DMS53 treated with DMSO at 0.1 percent for 48 hours (cell line): ENCODE measurements at regions not wholly inside any gene's neighbourhood (a gene's known extent, or its start where the extent isn't known, plus 50 kb on each side); places are given as distances from the start of the nearest gene placed in this dataset.

Experiments used
- DNase-seq: peaks from one replicate; lab custom pipeline; 2025; ENCODE audit not compliant: unreplicated experiment; lab: John Stamatoyannopoulos, UW

GRCh38 chrX:20884565-20884964 is 489.7 kb upstream of the CNKSR2 start:
- no peak for DNase-seq

GRCh38 chrX:20863649-20864048 is 510.6 kb upstream of the CNKSR2 start:
- no peak for DNase-seq

- no peak for DNase-seq
These were observed 513.1 kb upstream of the CNKSR2 start for GRCh38 chrX:20861113-20861512.

- no peak for DNase-seq
These were observed 516.5 kb upstream of the CNKSR2 start for GRCh38 chrX:20857746-20858145.

GRCh38 chrX:20838477-20838876 is 535.7 kb upstream of the CNKSR2 start:
- no peak for DNase-seq

- peak; percentile 3 for DNase-seq
These were observed 544.3 kb upstream of the CNKSR2 start for GRCh38 chrX:20829665-20830491.

GRCh38 chrX:20825984-20826383 is 548.2 kb upstream of the CNKSR2 start:
- DNase-seq, result no peak

- DNase-seq, result no peak
These were observed 537.3 kb upstream of the RPS6KA3 start for GRCh38 chrX:20803971-20804370.

GRCh38 chrX:20802036-20802435 is 535.3 kb upstream of the RPS6KA3 start:
- no peak for DNase-seq

- no peak for DNase-seq
These were observed 529.7 kb upstream of the RPS6KA3 start for GRCh38 chrX:20796450-20796849.

- no peak for DNase-seq
These were observed 522.4 kb upstream of the RPS6KA3 start for GRCh38 chrX:20789103-20789502.

- DNase-seq, result no peak
These were observed 500.6 kb upstream of the RPS6KA3 start for GRCh38 chrX:20767346-20767745.

GRCh38 chrX:20756585-20756984 is 489.9 kb upstream of the RPS6KA3 start:
- no peak for DNase-seq

GRCh38 chrX:20753076-20753475 is 486.4 kb upstream of the RPS6KA3 start:
- no peak for DNase-seq

GRCh38 chrX:20746690-20747089 is 480.0 kb upstream of the RPS6KA3 start:
- no peak for DNase-seq

GRCh38 chrX:20743046-20743445 is 476.3 kb upstream of the RPS6KA3 start:
- DNase-seq, result no peak

GRCh38 chrX:20742106-20742505 is 475.4 kb upstream of the RPS6KA3 start:
- no peak for DNase-seq

- DNase-seq, result no peak
These were observed 473.7 kb upstream of the RPS6KA3 start for GRCh38 chrX:20740443-20740842.

GRCh38 chrX:20739038-20739745 is 472.5 kb upstream of the RPS6KA3 start:
- DNase-seq, result no peak

GRCh38 chrX:20729416-20729815 is 462.7 kb upstream of the RPS6KA3 start:
- DNase-seq, result no peak

GRCh38 chrX:20727447-20727846 is 460.7 kb upstream of the RPS6KA3 start:
- DNase-seq, result peak; percentile 10

GRCh38 chrX:20720954-20721626 is 454.4 kb upstream of the RPS6KA3 start:
- no peak for DNase-seq
